H1 (cell line): ENCODE measurements at regions not wholly inside any gene's neighbourhood (a gene's known extent, or its start where the extent isn't known, plus 50 kb on each side); places are given as distances from the start of the nearest gene placed in this dataset.

Experiments used
- CTCF ChIA-PET: fragments of 300-600 bp; sonication (Branson Sonifier 250); formaldehyde crosslinking; loops from one replicate; lab custom pipeline; 2021; ENCODE audit not compliant: partially characterized antibody; lab: Charles Lee
- POLR2A ChIA-PET: fragments of 300-600 bp; sonication (Branson Sonifier 250); formaldehyde crosslinking; loops from one replicate; lab custom pipeline; 2021; ENCODE audit warnings: inconsistent platforms; ENCODE audit not compliant: partially characterized antibody; lab: Charles Lee
- DNase-seq, 2 experiments: peaks; one replicate each; pipeline versions ENCODE4 v3.0.0 to v3.0.0-alpha.2; 2010 to 2022; ENCODE audit warnings: low spot score in 2 of 2, low read depth in 1 of 2, mixed read lengths in 1 of 2
- FAIRE-seq: peaks from 2 replicates; lab custom pipeline; 2011; peaks lifted over from hg19 to GRCh38; lab: Jason Lieb, UNC
- H2AFZ ChIP-seq: 2 replicates; pipeline ENCODE4 v1.8.1; 2012; ENCODE audit warnings: low read length, inconsistent platforms
- H2AK5ac ChIP-seq: 2 replicates; pipeline ENCODE4 v1.6.1; 2013; ENCODE audit warnings: low read depth, low read length
- H2BK120ac ChIP-seq: replicated peaks from 2 replicates; pipeline ENCODE3; 2013; ENCODE audit warnings: low read depth, low read length, inconsistent platforms
- H2BK12ac ChIP-seq: 2 replicates; pipeline ENCODE4 v1.6.1; 2013; ENCODE audit warnings: low read depth, low read length
- H2BK15ac ChIP-seq: 2 replicates; pipeline ENCODE4 v1.6.1; 2013; ENCODE audit warnings: low read length
- H2BK20ac ChIP-seq: 2 replicates; pipeline ENCODE4 v1.6.1; 2013; ENCODE audit warnings: low read length
- H2BK5ac ChIP-seq: 2 replicates; pipeline ENCODE4 v1.6.1; 2013; ENCODE audit warnings: low read depth, low read length
- H3K14ac ChIP-seq: 2 replicates; pipeline ENCODE4 v1.6.1; 2013; ENCODE audit warnings: inconsistent platforms; ENCODE audit not compliant: insufficient read length
- H3K18ac ChIP-seq: 2 replicates; pipeline ENCODE4 v1.6.1; 2013; ENCODE audit warnings: low read length; ENCODE audit errors: extremely low read depth
- H3K23ac ChIP-seq: 2 replicates; pipeline ENCODE4 v1.6.1; 2013; ENCODE audit warnings: inconsistent platforms; ENCODE audit not compliant: insufficient read length
- H3K23me2 ChIP-seq: 2 replicates; pipeline ENCODE4 v1.6.1; 2013; ENCODE audit warnings: low read depth, low read length
- H3K27ac ChIP-seq: 2 replicates; pipeline ENCODE4 v1.6.1; 2011; ENCODE audit warnings: low read depth, low read length, inconsistent platforms
- H3K27me3 ChIP-seq, 4 experiments: replicated peaks in 1 of 4; 1 replicate in 1 of 4; 2 replicates in 3 of 4; pipeline versions ENCODE4 v1.6.1 to v1.8.1; 2011 to 2013; ENCODE audit warnings: low read length in 3 of 4, mild to moderate bottlenecking in 3 of 4, inconsistent platforms in 2 of 4, mixed read lengths in 2 of 4, moderate library complexity in 1 of 4; ENCODE audit not compliant: control insufficient read depth in 3 of 4, insufficient read depth in 3 of 4; ENCODE audit errors: extremely low read depth in 1 of 4
- H3K36me3 ChIP-seq, 4 experiments: 2 replicates each; pipeline versions ENCODE4 v1.6.1 to v1.8.1; 2011 to 2013; ENCODE audit warnings: mild to moderate bottlenecking in 4 of 4, low read length in 3 of 4, moderate library complexity in 2 of 4, control low read depth in 1 of 4, inconsistent platforms in 1 of 4; ENCODE audit not compliant: insufficient read depth in 4 of 4, control insufficient read depth in 2 of 4
- H3K4ac ChIP-seq: replicated peaks from 2 replicates; pipeline ENCODE3; 2013; ENCODE audit warnings: low read length, low read depth, mixed read lengths, inconsistent platforms; ENCODE audit not compliant: insufficient read length
- H3K4me1 ChIP-seq, 4 experiments: replicated peaks in 1 of 4; 1 replicate in 1 of 4; 2 replicates in 3 of 4; pipeline versions ENCODE4 v1.6.1 to v1.8.1; 2011 to 2013; ENCODE audit warnings: low read length in 3 of 4, inconsistent platforms in 2 of 4, mixed read lengths in 1 of 4; ENCODE audit not compliant: insufficient read depth in 4 of 4, control insufficient read depth in 3 of 4
- H3K4me2 ChIP-seq, 2 experiments: 2 replicates each; pipeline versions ENCODE4 v1.6.1 to v1.8.1; 2011 to 2013; ENCODE audit warnings: low read depth in 2 of 2, low read length in 2 of 2, control low read depth in 1 of 2, inconsistent platforms in 1 of 2, mild to moderate bottlenecking in 1 of 2; ENCODE audit not compliant: insufficient read depth in 1 of 2
- H3K4me3 ChIP-seq, 4 experiments: fragments of 200-600, 300-600 bp in 1 of 4; sonication (generic), shearing (Covaris generic), sonication (Bioruptor Twin) in 1 of 4; 2 replicates each; pipeline versions ENCODE4 v1.5.1 to v1.8.1; 2011 to 2016; ENCODE audit warnings: low read length in 4 of 4, low read depth in 3 of 4, control low read depth in 2 of 4, inconsistent platforms in 2 of 4, mild to moderate bottlenecking in 2 of 4, mixed read lengths in 1 of 4, moderate library complexity in 1 of 4; ENCODE audit not compliant: insufficient read depth in 2 of 4; ENCODE audit errors: extremely low read depth in 1 of 4
- H3K56ac ChIP-seq: replicated peaks from 2 replicates; pipeline ENCODE3; 2013; ENCODE audit warnings: low read depth, mild to moderate bottlenecking, mixed read lengths, low read length, inconsistent platforms; ENCODE audit not compliant: insufficient read length
- H3K79me1 ChIP-seq: 2 replicates; pipeline ENCODE4 v1.6.1; 2013; ENCODE audit warnings: low read depth, low read length, control low read depth
- H3K79me2 ChIP-seq, 2 experiments: 2 replicates each; pipeline versions ENCODE4 v1.6.1 to v1.8.1; 2012 to 2013; ENCODE audit warnings: low read length in 2 of 2, mild to moderate bottlenecking in 2 of 2, inconsistent platforms in 1 of 2; ENCODE audit not compliant: insufficient read depth in 2 of 2, control insufficient read depth in 1 of 2
- H3K9ac ChIP-seq, 4 experiments: replicated peaks in 1 of 4; 1 replicate in 1 of 4; 2 replicates in 3 of 4; pipeline versions ENCODE4 v1.6.1 to v1.8.1; 2011 to 2013; ENCODE audit warnings: low read depth in 3 of 4, low read length in 3 of 4, control low read depth in 2 of 4, mild to moderate bottlenecking in 2 of 4, moderate library complexity in 2 of 4, inconsistent platforms in 1 of 4; ENCODE audit errors: extremely low read depth in 1 of 4
- H3K9me3 ChIP-seq, 2 experiments: 2 replicates each; pipeline versions ENCODE4 v1.6.1 to v1.8.1; 2012 to 2013; ENCODE audit warnings: mild to moderate bottlenecking in 2 of 2, moderate library complexity in 2 of 2, control low read depth in 1 of 2, inconsistent platforms in 1 of 2, low read depth in 1 of 2, low read length in 1 of 2, mixed read lengths in 1 of 2; ENCODE audit not compliant: insufficient read depth in 2 of 2
- H4K20me1 ChIP-seq, 2 experiments: replicated peaks in 1 of 2; 2 replicates each; pipeline versions ENCODE3 to v1.8.1; 2011 to 2013; ENCODE audit warnings: inconsistent platforms in 2 of 2, low read length in 2 of 2, mild to moderate bottlenecking in 1 of 2; ENCODE audit not compliant: insufficient read depth in 2 of 2, control insufficient read depth in 1 of 2
- H4K5ac ChIP-seq: 2 replicates; pipeline ENCODE4 v1.6.1; 2013; ENCODE audit warnings: low read length, low read depth, mixed read lengths, inconsistent platforms; ENCODE audit not compliant: insufficient read length
- H4K8ac ChIP-seq: 2 replicates; pipeline ENCODE4 v1.8.0; 2013; ENCODE audit warnings: mild to moderate bottlenecking, moderate library complexity, low read length, inconsistent platforms; ENCODE audit not compliant: insufficient read depth; ENCODE audit errors: extremely low read depth
- H4K91ac ChIP-seq: replicated peaks from 2 replicates; pipeline ENCODE3; 2013; ENCODE audit warnings: low read length, mixed read lengths, inconsistent platforms; ENCODE audit not compliant: insufficient read length
- CHD2 ChIP-seq: IDR thresholded peaks from 2 replicates; pipeline ENCODE4 v1.6.1; 2012; ENCODE audit warnings: low read length, improper control_type of control experiment
- EP300 ChIP-seq, 2 experiments: IDR thresholded peaks; 1 replicate in 1 of 2; 2 replicates in 1 of 2; pipeline ENCODE4 v1.6.1; 2011 to 2012; ENCODE audit warnings: low read depth in 2 of 2, low read length in 2 of 2, mild to moderate bottlenecking in 2 of 2, borderline replicate concordance in 1 of 2, inconsistent platforms in 1 of 2, moderate library complexity in 1 of 2
- GABPA ChIP-seq: IDR thresholded peaks from 2 replicates; pipeline ENCODE4 v1.6.1; 2011; ENCODE audit warnings: mild to moderate bottlenecking, low read length, moderate library complexity, borderline replicate concordance; ENCODE audit not compliant: insufficient read depth
- GTF2F1 ChIP-seq: IDR thresholded peaks from 2 replicates; pipeline ENCODE4 v1.6.1; 2012; ENCODE audit warnings: low read depth, low read length, improper control_type of control experiment, borderline replicate concordance
- JUN ChIP-seq: IDR thresholded peaks from 2 replicates; pipeline ENCODE4 v1.6.1; 2011; ENCODE audit warnings: low read depth, mild to moderate bottlenecking, improper control_type of control experiment, low read length
- POU5F1 ChIP-seq: IDR thresholded peaks from 2 replicates; pipeline ENCODE4 v1.6.1; 2011; ENCODE audit warnings: low read depth, mild to moderate bottlenecking, low read length, moderate library complexity
- RXRA ChIP-seq: IDR thresholded peaks from 2 replicates; pipeline ENCODE4 v1.6.1; 2011; ENCODE audit warnings: low read depth, mild to moderate bottlenecking, low read length, moderate library complexity; ENCODE audit not compliant: insufficient read depth
- SAP30 ChIP-seq: fragments of 300-600 bp; sonication (generic); IDR thresholded peaks from 2 replicates; pipeline ENCODE4 v1.7.1; 2012; ENCODE audit warnings: low read length, moderate library complexity, mild to moderate bottlenecking, inconsistent platforms; ENCODE audit not compliant: insufficient read depth, insufficient replicate concordance
- WGBS, 2 experiments: shearing (Covaris generic) in 1 of 2; methylation state at CpG; one replicate each; pipeline versions ENCODE4 v1.1.6 to v1.1.7; 2013 to 2015; ENCODE audit warnings: low lambda C conversion rate in 2 of 2, mixed read lengths in 2 of 2, inconsistent platforms in 1 of 2, low coverage in 1 of 2, missing lambda C conversion rate in 1 of 2; ENCODE audit not compliant: insufficient replicate concordance in 2 of 2, insufficient coverage in 1 of 2, insufficient read length in 1 of 2; ENCODE audit errors: extremely low coverage in 1 of 2, missing lambda C conversion rate in 1 of 2; 5-methylcytosine and 5-hydroxymethylcytosine counted together

DNA sequence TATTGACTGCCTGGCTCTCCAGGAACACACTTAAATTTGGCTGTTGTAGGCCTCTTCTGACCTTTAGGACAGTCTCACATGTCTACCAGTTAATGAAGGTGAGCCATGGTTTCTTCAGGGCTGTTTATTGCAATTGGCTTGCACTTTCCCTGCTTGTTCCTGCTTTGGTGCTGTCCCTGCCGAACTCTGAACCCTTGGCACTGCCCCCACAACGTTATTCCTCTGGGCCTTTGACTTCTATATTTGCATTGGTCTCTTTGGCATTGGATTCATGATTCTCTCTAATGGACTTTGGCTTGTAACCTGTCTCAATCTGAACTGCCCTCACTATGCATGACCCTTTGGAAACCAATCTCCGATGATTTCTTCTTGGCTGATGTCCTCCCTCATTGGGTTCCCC is 299.4 kb downstream of the UTP18 start:
- WGBS, 2 experiments = 81% methylated on average over 3 of the region's 3 CpGs; no CpG with 5 or more reads in 1 of the 2 experiments

More for the DNA sequence above, 299.4 kb downstream of the UTP18 start:
- Histone ChIP-seq H3K79me1 (no peaks in the 10 kb centered on the region), H2BK120ac (no peak overlapping the region), H2BK15ac (no peak overlapping the region), H3K23me2 (no peaks in the 10 kb centered on the region), H3K27me3 (peaks cover 0 to 1% (median 0%) of the 10 kb centered on the region in 4 experiments; a peak in 1 of 7 replicates), H3K9ac (no peak overlapping the region), H2AK5ac (no peak overlapping the region), H3K56ac (no peak overlapping the region), H3K14ac (no peak overlapping the region), H2BK20ac (no peak overlapping the region), H3K4me1 (no peaks in the 10 kb centered on the region), H2BK5ac (no peak overlapping the region), H4K8ac (no peak overlapping the region), H3K4me3 (no peak overlapping the region), H3K9me3 (no peaks in the 10 kb centered on the region), H3K4me2 (no peak overlapping the region), H3K4ac (no peak overlapping the region), H3K27ac (no peak overlapping the region), H2BK12ac (no peak overlapping the region), H4K91ac (no peak overlapping the region), H3K79me2 (no peaks in the 10 kb centered on the region), H3K36me3 (no peaks in the 10 kb centered on the region), H2AFZ (no peak overlapping the region), H3K23ac (no peak overlapping the region), H3K18ac (no peak overlapping the region), H4K20me1 (no peaks in the 10 kb centered on the region), H4K5ac (no peak overlapping the region)
- TF ChIP-seq GTF2F1 = no peak
- TF ChIP-seq CHD2 = no peak
- no peak for TF ChIP-seq JUN
- TF ChIP-seq GABPA = no peak
- TF ChIP-seq SAP30 = no peak
- no peak for TF ChIP-seq POU5F1
- no peak for TF ChIP-seq RXRA
- no peak for TF ChIP-seq EP300 (IDR thresholded peaks at IDR 0.05; ENCODE audit: borderline replicate concordance in 1 of 2, low read depth in 2 of 2, low read length in 2 of 2)
- POLR2A ChIA-PET = no interaction called here
- FAIRE-seq = no peak
- no peak for DNase-seq
- CTCF ChIA-PET = no interaction called here
